ENCODE measurements at regions not wholly inside any gene's neighbourhood (a gene's known extent, or its start where the extent isn't known, plus 50 kb on each side); places are given as distances from the start of the nearest gene placed in this dataset.

DNA sequence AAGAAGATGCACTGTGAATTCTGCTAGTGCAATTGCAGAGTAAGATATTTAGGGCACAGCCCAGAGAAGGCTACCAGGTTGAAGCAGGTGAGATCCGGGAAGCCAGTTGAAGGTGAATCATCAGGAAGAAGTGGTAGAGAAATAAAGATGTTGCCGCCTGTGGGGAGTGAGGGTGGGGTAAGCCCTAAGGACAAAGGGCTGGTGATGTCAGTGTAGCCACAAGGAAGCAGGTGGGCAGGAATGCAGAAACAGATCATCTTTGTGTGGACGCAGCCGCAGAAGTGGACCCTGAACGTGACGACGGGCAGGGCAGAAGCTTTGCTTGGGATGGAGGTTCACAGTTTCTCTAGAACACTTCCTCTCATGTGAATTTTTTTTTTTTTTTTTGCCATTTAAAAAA lies 164.2 kb downstream of the ACTL7B start:
- Histone ChIP-seq H3K27me3 (replicated peaks) (no peaks in the 10 kb centered on the region), H3K27ac (no peak overlapping the region), H3K9me3 (replicated peaks) (no peaks in the 10 kb centered on the region), H3K4me1 (replicated peaks) (no peaks in the 10 kb centered on the region), H3K4me3 (no peak overlapping the region), H3K36me3 (no peaks in the 10 kb centered on the region)
- no peak for DNase-seq (ENCODE audit: low read depth in 1 of 2, low spot score in 2 of 2)

DNA sequence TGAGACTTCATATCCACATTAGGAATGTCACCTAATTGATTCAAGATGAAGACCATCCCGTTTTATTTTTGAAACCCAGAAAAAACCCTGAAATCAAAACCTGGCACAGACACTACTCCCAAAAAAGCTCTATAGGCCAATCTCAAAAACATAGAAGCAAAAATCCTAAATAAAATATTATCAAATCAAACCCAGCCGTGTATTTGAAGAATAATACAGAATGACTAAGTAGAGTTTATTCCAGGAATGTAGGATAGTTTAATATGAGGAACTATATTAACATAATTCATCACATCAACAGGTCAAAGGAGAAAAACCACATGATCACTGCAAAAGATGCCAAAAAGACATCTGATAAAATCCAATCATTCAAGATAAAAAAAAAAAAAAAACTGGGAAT lies 167.1 kb downstream of the ACTL7B start:
- Histone ChIP-seq H3K9me3 (replicated peaks) (no peaks in the 10 kb centered on the region), H3K27ac (no peak overlapping the region), H3K4me3 (no peak overlapping the region), H3K27me3 (replicated peaks) (no peaks in the 10 kb centered on the region), H3K36me3 (no peaks in the 10 kb centered on the region), H3K4me1 (replicated peaks) (no peaks in the 10 kb centered on the region)
- no peak for DNase-seq (ENCODE audit: low read depth in 1 of 2, low spot score in 2 of 2)

- Histone ChIP-seq H3K4me3 (no peak overlapping the region), H3K36me3 (no peaks in the 10 kb centered on the region), H3K9me3 (replicated peaks) (no peaks in the 10 kb centered on the region), H3K27me3 (replicated peaks) (no peaks in the 10 kb centered on the region), H3K27ac (no peak overlapping the region), H3K4me1 (replicated peaks) (no peaks in the 10 kb centered on the region)
- DNase-seq (ENCODE audit: low read depth in 1 of 2, low spot score in 2 of 2): no peak
These were observed 167.7 kb downstream of the ACTL7B start for GRCh38 chr9:108688051-108688450.

DNA sequence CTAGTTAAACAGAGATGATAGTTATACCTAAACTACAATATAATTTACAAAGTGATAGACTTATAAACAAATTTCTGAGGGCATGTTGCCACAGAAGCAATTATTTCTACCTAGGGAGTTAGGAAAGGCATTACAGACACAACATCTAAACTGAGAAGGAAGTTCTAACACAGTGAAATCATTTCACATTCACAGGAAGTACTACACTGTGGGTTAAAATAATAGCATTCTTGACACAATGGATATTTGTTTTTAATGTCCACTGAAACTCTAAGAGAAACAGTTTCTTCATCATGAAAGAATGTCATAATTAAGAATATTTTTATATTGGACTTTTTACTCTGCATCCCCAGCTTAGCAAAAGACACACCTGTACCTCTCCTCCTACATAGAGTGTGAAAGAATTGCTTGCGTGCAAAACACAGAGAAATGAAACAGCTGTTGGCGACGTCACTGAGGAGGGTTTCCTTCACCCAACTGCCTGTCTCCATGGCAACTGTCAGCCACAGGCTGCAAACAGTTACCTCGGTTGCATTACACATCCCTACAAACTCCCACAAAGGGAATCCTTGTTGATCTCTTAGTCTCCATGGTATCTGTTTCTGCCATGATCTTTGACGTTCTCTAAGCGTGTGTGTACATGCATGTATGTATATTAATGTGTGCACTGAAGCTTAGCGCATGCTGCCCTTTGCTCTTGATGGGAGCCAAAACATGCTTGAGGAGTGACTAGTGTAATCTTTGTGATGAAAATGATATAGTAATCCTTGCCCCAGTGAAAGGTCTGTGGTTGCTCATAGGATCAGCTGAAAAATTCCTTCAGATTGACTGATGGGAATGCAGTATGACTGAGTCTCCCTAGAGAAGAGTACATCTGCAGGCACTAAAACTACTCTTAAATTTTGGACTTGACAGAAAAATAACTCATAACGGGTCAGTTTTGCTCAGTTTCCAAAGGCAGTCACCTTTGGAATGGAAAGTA lies 168.5 kb downstream of the ACTL7B start:
- Histone ChIP-seq H3K27ac (no peak overlapping the region), H3K27me3 (replicated peaks) (no peaks in the 10 kb centered on the region), H3K4me3 (no peak overlapping the region), H3K9me3 (replicated peaks) (no peaks in the 10 kb centered on the region), H3K4me1 (replicated peaks) (no peaks in the 10 kb centered on the region), H3K36me3 (no peaks in the 10 kb centered on the region)
- DNase-seq (ENCODE audit: low read depth in 1 of 2, low spot score in 2 of 2): no peak

DNA sequence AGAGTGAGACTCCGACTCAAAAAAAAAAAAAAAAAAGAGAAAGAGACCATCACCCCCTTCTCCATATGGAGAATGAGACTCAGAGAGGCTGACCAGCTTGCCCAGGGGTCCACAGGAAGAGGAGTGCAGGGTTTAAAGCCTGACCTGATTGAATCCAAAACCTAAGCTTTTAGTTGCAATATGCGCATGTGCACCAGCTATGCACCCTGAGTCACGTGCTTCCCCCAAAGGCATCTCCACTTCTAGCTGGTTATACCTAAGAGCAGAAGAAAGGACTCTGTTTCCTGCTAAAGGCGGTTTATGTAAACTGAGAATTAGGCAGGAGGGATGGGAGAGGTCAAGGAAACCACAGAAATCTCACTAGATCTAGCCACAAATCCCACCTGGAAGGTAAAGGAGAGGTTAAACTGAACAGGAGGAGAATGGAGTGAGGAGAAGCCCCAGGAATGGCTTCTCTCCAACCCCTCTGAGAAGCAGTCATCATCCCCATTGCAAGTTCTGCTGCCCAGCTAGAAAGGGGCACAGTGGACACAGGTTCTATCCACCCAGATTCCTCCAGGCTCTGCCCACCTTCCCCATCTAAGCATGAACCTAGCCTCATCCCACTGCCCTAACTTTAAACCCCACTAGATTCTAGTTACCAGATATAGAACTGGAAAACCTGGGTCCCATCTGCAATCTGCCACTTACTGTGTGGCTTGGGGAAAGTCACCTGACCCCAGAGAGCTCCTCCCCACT lies 171.3 kb downstream of the ACTL7B start:
- DNase-seq (ENCODE audit: low read depth in 1 of 2, low spot score in 2 of 2): no peak
- H3K27ac ChIP-seq: no peak overlapping the region
- H3K27me3 ChIP-seq (replicated peaks): no peaks in the 10 kb centered on the region
- no peaks in the 10 kb centered on the region for H3K36me3 ChIP-seq
- no peaks in the 10 kb centered on the region for H3K4me1 ChIP-seq (replicated peaks)
- H3K9me3 ChIP-seq (replicated peaks): no peaks in the 10 kb centered on the region
- H3K4me3 ChIP-seq: no peak overlapping the region

GRCh38 chr9:108683245-108683644 lies 172.5 kb downstream of the ACTL7B start:
- Histone ChIP-seq H3K4me1 (replicated peaks) (no peaks in the 10 kb centered on the region), H3K27ac (no peak overlapping the region), H3K27me3 (replicated peaks) (no peaks in the 10 kb centered on the region), H3K9me3 (replicated peaks) (no peaks in the 10 kb centered on the region), H3K4me3 (no peak overlapping the region), H3K36me3 (no peaks in the 10 kb centered on the region)
- DNase-seq (ENCODE audit: low read depth in 1 of 2, low spot score in 2 of 2): no peak

GRCh38 chr9:108681851-108682590 lies 173.8 kb downstream of the ACTL7B start:
- DNase-seq (ENCODE audit: low read depth in 1 of 2, low spot score in 2 of 2): no peak
- no peaks in the 10 kb centered on the region for H3K4me1 ChIP-seq (replicated peaks)
- no peaks in the 10 kb centered on the region for H3K36me3 ChIP-seq
- no peaks in the 10 kb centered on the region for H3K27me3 ChIP-seq (replicated peaks)
- no peak overlapping the region for H3K4me3 ChIP-seq
- no peak overlapping the region for H3K27ac ChIP-seq
- no peaks in the 10 kb centered on the region for H3K9me3 ChIP-seq (replicated peaks)

- Histone ChIP-seq H3K4me3 (no peak overlapping the region), H3K9me3 (replicated peaks) (no peaks in the 10 kb centered on the region), H3K36me3 (no peaks in the 10 kb centered on the region), H3K27me3 (replicated peaks) (no peaks in the 10 kb centered on the region), H3K4me1 (replicated peaks) (no peaks in the 10 kb centered on the region), H3K27ac (no peak overlapping the region)
- DNase-seq (ENCODE audit: low read depth in 1 of 2, low spot score in 2 of 2): no peak
These were observed 174.8 kb downstream of the ACTL7B start for GRCh38 chr9:108680946-108681345.

GRCh38 chr9:108677776-108678175 lies 178.0 kb downstream of the ACTL7B start:
- no peak for DNase-seq (ENCODE audit: low read depth in 1 of 2, low spot score in 2 of 2)
- H3K27ac ChIP-seq: no peak overlapping the region
- no peaks in the 10 kb centered on the region for H3K9me3 ChIP-seq (replicated peaks)
- no peaks in the 10 kb centered on the region for H3K36me3 ChIP-seq
- H3K27me3 ChIP-seq (replicated peaks): no peaks in the 10 kb centered on the region
- H3K4me3 ChIP-seq: no peak overlapping the region
- H3K4me1 ChIP-seq (replicated peaks): no peaks in the 10 kb centered on the region

- Histone ChIP-seq H3K9me3 (replicated peaks) (no peaks in the 10 kb centered on the region), H3K27ac (no peak overlapping the region), H3K4me1 (replicated peaks) (no peaks in the 10 kb centered on the region), H3K27me3 (replicated peaks) (no peaks in the 10 kb centered on the region), H3K4me3 (no peak overlapping the region), H3K36me3 (no peaks in the 10 kb centered on the region)
- DNase-seq (ENCODE audit: low read depth in 1 of 2, low spot score in 2 of 2): no peak
These were observed 179.4 kb downstream of the ACTL7B start for GRCh38 chr9:108676355-108676754.

DNA sequence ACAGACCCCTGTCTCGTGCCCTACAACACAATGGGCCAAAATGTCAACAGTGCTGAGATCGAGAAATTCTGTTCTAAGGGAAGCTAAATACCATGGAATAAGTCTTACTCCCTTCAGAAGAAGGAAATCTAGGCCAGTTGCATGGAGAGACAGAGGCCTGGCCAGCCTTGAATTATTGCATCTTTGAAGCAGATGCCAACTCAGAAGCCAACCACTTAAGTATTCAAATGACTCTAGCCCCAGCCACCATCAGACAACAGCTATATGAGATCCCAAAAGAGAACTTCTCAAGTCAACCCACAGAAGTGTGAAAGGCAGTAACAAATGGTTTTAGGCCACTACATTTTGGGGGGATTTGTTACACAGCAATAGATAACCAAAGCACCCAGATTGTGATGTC lies 180.1 kb downstream of the ACTL7B start:
- Histone ChIP-seq H3K9me3 (replicated peaks) (no peaks in the 10 kb centered on the region), H3K36me3 (no peaks in the 10 kb centered on the region), H3K4me1 (replicated peaks) (no peaks in the 10 kb centered on the region), H3K27me3 (replicated peaks) (no peaks in the 10 kb centered on the region), H3K4me3 (no peak overlapping the region), H3K27ac (no peak overlapping the region)
- no peak for DNase-seq (ENCODE audit: low read depth in 1 of 2, low spot score in 2 of 2)

GRCh38 chr9:108674766-108675530 lies 180.8 kb downstream of the ACTL7B start:
- no peaks in the 10 kb centered on the region for H3K27me3 ChIP-seq (replicated peaks)
- H3K9me3 ChIP-seq (replicated peaks): no peaks in the 10 kb centered on the region
- H3K4me3 ChIP-seq: no peak overlapping the region
- no peaks in the 10 kb centered on the region for H3K36me3 ChIP-seq
- H3K4me1 ChIP-seq (replicated peaks): no peaks in the 10 kb centered on the region
- no peak for DNase-seq (ENCODE audit: low read depth in 1 of 2, low spot score in 2 of 2)
- H3K27ac ChIP-seq: no peak overlapping the region

DNA sequence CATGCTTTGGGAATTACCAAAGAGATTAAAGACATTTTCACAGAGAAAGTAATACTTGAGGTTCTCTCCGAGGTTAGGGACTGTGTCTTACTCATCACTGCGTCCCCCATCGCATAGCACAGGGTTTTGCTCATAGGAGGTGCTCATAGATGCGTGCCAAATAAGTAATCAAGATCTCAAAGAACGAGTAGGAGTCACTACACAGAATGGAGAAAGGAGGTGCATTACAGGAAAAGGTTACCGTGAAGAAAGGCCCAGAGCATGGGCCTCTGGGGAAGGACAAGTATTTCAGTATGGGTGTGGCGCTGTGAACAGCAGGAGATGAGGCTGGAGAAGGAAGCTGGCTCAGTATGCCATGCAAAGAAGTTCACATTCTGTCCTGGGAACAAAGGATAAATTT lies 182.4 kb downstream of the ACTL7B start:
- no peaks in the 10 kb centered on the region for H3K4me1 ChIP-seq (replicated peaks)
- DNase-seq (ENCODE audit: low read depth in 1 of 2, low spot score in 2 of 2): no peak
- H3K36me3 ChIP-seq: no peaks in the 10 kb centered on the region
- H3K4me3 ChIP-seq: no peak overlapping the region
- no peaks in the 10 kb centered on the region for H3K27me3 ChIP-seq (replicated peaks)
- H3K27ac ChIP-seq: no peak overlapping the region
- H3K9me3 ChIP-seq (replicated peaks): no peaks in the 10 kb centered on the region
